Right ventricle myocardium inferior (tissue), 1 donor: ENCODE measurements at regions not wholly inside any gene's neighbourhood (a gene's known extent, or its start where the extent isn't known, plus 50 kb on each side); places are given as distances from the start of the nearest gene placed in this dataset.
"Not testable (repeated sequence)": the region's sequence is repeated elsewhere in the genome, so short reads cannot be mapped to it uniquely, and the experiment has no call there.

Experiments
- ATAC-seq: fragments of 200-7000 bp; cut with Tn5 transposase; one replicate; pipeline ENCODE4 v1.9.1; 2020; ENCODE audit warnings: mild to moderate bottlenecking, moderate library complexity
- DNase-seq: peaks from one replicate; pipeline ENCODE4 v3.0.0; 2021; ENCODE audit errors: missing footprints
- intact Hi-C: fragments of 100-400 bp; cut with DNase I; formaldehyde crosslinking; loops from one replicate; pipeline ENCODE4 v1.11.0; 2022
- donor health status: DM: no; HTN: yes; CAD: no; lungs with severe emphysema.

- DNase-seq (no peak), ATAC-seq (no peak)
- intact Hi-C loops = loop anchor here (10.0 kb wide), 1 partner anchor 1951 kb away; no protein-coding TSS in a partner anchor
Observed at GRCh38 chr4:170243662-170244288, 154.0 kb upstream of the AADAT start.

GRCh38 chr4:170242471-170242870, 152.7 kb upstream of the AADAT start:
- no peak for ATAC-seq
- DNase-seq = no peak
- intact Hi-C loops = loop anchor here (10.0 kb wide), 1 partner anchor 1952 kb away; no protein-coding TSS in a partner anchor

- ATAC-seq (no peak), DNase-seq (no peak)
- intact Hi-C loops = no loop called here
Observed at GRCh38 chr4:170234800-170235199, 145.0 kb upstream of the AADAT start.

DNA sequence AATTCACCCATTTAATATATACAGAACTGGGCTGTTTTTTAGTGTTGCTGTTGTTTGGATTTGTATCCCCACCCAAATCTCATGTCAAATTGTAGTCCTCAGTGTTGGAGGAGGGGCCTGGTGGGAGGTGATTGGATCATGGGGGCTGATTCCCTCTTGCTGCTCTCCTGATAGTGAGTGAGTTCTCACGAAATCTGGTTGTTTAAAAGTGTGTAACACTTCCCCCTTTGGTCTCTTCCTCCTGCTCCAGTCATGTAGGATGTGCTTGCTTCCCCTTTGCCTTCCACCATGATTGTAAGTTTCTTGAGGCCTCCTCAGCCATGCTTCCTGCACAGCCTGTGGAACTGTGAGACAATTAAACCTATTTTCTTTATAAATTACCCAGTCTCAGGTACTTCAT, 141.6 kb upstream of the AADAT start:
- intact Hi-C loops = no loop called here
- DNase-seq (no peak), ATAC-seq (no peak)

GRCh38 chr4:170230242-170230641, 140.5 kb upstream of the AADAT start:
- ATAC-seq = no peak
- no peak for DNase-seq
- intact Hi-C loops = no loop called here

- ATAC-seq (no peak), DNase-seq (no peak)
- intact Hi-C loops = no loop called here
Observed at GRCh38 chr4:170229006-170229405, 139.2 kb upstream of the AADAT start.

DNA sequence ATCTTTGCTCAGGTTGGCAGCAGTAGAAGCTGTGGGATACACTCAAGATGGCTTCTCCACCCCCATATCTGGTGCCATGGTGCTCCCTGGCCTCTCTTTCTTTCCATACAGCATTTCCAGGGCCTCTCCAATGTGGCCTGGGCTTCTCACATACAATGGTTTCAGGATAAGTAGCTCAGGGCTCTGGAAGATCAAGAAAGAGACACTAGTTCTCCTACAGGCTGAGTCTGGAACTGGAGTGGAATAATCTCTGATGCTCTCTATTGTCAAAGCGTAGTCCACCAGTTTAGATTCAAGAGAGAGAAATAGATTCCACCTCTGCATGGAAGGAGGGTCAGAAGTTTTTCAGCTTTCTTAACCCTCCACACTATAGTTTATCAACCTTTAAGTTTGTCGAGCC, 138.2 kb upstream of the AADAT start:
- no peak for DNase-seq
- intact Hi-C loops = no loop called here
- no peak for ATAC-seq

DNA sequence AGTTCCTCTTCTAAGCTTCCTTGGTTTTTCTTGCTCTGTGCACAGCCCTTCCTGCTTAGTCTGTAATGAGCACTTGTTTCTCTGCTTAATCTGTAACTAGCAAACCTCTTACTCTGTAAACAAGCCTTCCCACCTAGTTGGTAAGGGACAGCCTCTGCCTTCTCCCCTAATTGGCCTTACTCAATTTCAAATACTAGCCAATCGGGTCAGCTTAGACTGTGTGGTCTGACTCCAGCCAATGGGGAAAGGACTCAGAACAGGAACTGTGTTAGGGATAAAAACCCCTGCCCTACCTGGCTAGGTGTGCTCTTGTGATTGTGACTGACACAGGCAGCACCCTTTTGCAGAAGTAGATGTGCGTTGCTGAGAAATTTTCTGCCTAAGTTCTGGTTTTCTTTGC, 136.5 kb upstream of the AADAT start:
- no peak for ATAC-seq
- intact Hi-C loops = no loop called here
- no peak for DNase-seq

- intact Hi-C loops = no loop called here
- DNase-seq = no peak
Observed at GRCh38 chr4:170214731-170215130, 125.0 kb upstream of the AADAT start.

GRCh38 chr4:170214101-170214500, 124.3 kb upstream of the AADAT start:
- intact Hi-C loops = no loop called here
- ATAC-seq (no peak), DNase-seq (no peak)

More at GRCh38 chr4:170214731-170215130, 125.0 kb upstream of the AADAT start:
- ATAC-seq = no peak

GRCh38 chr4:170202721-170203120, 113.0 kb upstream of the AADAT start:
- DNase-seq (no peak), ATAC-seq (no peak)
- intact Hi-C loops = no loop called here

DNA sequence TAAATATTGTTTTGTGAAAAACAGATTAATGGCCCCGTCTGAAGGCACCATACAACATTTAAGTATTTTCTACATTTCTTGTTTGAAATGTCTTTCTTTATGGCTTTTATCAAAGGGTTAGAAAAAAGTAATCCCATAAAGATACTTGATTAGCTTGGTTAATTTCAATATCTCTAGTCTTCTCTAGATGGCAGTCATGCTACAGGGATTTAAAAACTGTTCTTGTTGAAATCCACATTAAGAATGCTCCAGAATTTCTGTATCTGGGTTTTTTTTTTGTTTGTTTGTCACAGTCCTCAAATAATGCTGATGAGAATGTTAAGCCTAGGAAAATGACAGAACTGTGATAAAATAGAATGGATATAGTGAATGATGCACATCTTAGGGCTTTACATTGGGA, 109.0 kb upstream of the AADAT start:
- ATAC-seq (no peak), DNase-seq (no peak)
- intact Hi-C loops = no loop called here

DNA sequence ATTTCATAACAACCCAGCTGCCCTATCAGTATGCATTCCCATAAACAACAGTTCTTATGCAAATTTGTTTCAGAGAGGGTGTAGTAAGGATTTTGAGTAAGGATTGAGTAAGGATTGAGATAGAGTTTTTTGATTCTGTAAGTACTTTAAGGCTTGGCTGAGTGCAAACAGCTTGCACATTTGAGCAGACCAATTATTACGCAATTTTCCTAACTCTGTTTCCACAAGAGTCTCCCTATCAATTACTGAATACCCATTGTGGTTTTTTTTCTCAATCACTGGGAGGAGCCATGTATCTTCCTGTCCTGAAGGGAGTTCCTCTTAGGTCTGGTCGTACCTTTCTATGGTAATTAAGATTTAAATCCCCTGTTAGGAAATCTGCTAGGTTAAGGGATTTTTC, 105.0 kb upstream of the AADAT start:
- ATAC-seq, intact Hi-C loops, DNase-seq: not testable (repeated sequence)

- intact Hi-C loops = no loop called here
- DNase-seq (no peak), ATAC-seq (no peak)
Observed at GRCh38 chr4:170193496-170193895, 103.7 kb upstream of the AADAT start.

DNA sequence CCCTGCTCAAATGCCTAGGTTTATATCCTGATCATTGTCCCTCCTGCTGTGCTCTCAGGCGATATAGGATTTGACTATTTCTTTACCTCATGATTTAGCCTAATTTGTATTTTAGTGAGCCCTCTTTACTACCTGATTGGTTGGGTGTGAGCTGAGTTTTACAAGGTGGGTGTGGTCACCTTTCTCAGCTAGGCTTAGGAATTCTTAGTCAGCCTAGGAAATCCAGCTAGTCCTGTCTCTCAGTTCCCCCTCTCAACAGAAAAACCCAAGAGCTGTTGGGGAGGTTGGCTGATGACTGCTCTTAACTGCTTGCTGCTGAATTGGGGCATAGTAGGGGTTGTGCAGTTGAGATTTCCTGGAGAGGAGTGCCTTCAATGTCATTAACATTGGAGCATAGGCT, 100.5 kb upstream of the AADAT start:
- intact Hi-C loops = no loop called here
- no peak for ATAC-seq
- DNase-seq = no peak

- intact Hi-C loops = no loop called here
- no peak for ATAC-seq
- DNase-seq = no peak
Observed at GRCh38 chr4:170170861-170171260, 81.1 kb upstream of the AADAT start.

DNA sequence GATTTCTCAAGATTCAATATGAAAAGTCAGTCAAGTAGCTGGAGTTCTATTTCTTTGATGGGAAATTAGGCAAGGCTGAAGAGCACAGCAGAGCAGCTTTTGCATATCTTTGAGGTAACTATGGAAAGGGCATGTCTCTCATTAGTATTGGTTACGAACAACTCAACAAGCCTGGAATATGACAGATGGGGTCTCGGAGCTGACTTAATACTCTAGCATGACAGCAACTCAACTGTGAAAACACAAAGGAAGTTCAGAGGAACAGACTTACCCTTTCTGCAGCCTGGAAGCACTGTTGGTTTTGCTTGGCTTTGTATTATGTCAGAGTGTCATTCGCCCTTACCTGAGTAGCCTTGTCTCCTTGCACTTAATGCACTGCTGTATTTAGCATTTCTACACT, 79.9 kb upstream of the AADAT start:
- ATAC-seq (no peak), DNase-seq (no peak)
- intact Hi-C loops = no loop called here

DNA sequence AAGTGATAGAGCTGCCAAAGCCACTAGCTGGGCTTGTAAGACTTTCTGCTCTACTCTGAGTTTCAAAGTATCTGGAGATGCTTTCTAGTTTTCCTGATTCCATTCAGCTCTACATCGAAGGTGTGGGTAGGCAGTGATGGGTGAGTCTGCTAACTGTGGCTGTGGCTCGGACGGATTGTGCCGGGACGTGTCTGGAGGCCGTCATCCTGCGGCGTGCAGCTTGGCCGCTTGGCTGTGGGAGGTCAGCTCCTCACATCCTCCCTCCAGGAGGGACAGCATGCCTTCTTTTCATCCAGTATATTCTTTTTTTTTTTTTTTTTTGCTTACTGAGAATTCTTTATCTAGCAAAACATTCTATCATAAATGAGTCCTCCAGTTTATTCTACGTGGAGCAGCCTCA, 77.9 kb upstream of the AADAT start:
- ATAC-seq (no peak), DNase-seq (no peak)
- intact Hi-C loops = no loop called here

DNA sequence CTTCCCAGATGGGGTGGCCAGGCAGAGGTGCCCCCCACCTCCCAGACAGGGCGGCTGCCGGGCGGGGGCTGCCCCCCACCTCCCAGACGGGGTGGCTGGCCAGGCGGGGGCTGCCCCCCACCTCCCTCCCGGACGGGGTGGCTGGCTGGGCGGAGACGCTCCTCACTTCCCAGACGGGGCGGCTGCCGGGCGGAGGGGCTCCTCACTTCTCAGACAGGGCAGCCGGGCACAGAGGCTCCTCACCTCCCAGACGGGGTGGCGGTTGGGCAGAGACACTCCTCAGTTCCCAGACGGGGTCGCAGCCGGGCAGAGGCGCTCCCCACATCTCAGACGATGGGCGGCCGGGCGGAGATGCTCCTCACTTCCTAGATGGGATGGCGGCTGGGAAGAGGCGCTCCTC, 76.4 kb upstream of the AADAT start:
- ATAC-seq, intact Hi-C loops, DNase-seq: not testable (repeated sequence)

GRCh38 chr4:170162416-170162815, 72.7 kb upstream of the AADAT start:
- intact Hi-C loops = no loop called here
- ATAC-seq = no peak
- no peak for DNase-seq

DNA sequence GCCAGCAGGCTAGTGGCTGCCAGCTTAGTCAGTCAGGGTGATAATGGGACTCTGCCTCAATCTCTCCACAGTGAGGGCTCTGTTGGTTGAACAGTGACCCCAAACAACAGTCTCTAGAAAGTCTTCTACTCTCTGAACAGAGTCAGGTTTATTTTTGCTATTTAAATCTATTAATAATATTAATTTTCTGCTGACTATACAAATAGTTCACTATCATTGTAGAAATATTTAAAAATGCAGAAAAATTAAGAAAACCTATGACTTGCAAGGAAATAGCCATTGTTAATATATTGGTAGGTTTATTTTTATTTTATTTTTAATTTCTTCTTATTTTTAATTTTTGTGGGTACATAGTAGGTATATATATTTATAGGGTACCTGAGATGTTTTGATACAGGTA, 67.9 kb upstream of the AADAT start:
- DNase-seq = no peak
- intact Hi-C loops = no loop called here
- ATAC-seq = no peak
